Fibroblast of skin of right biceps (primary cell): ENCODE measurements at regions not wholly inside any gene's neighbourhood (a gene's known extent, or its start where the extent isn't known, plus 50 kb on each side); places are given as distances from the start of the nearest gene placed in this dataset.

ENCODE experiments used
- DNase-seq: peaks from one replicate; pipeline ENCODE4 v3.0.0-alpha.2; 2013

- peak; percentile 93 for DNase-seq
Observed at GRCh38 chr2:188853307-188853706, 120.9 kb upstream of the COL3A1 start.

GRCh38 chr2:188865681-188866080 lies 108.5 kb upstream of the COL3A1 start:
- peak; percentile 26 for DNase-seq

GRCh38 chr2:188869550-188869949 lies 104.6 kb upstream of the COL3A1 start:
- DNase-seq: peak; percentile 73

GRCh38 chr2:188870289-188870688 lies 103.9 kb upstream of the COL3A1 start:
- peak; percentile 95 for DNase-seq

GRCh38 chr2:188875104-188875503 lies 99.1 kb upstream of the COL3A1 start:
- no peak for DNase-seq

- DNase-seq: peak; percentile 26
Observed at GRCh38 chr2:188878716-188879115, 95.5 kb upstream of the COL3A1 start.

GRCh38 chr2:188880740-188881139 lies 93.4 kb upstream of the COL3A1 start:
- peak; percentile 1 for DNase-seq

GRCh38 chr2:188881434-188881833 lies 92.7 kb upstream of the COL3A1 start:
- DNase-seq: no peak

GRCh38 chr2:188884046-188884445 lies 90.1 kb upstream of the COL3A1 start:
- DNase-seq: peak; percentile 72

- DNase-seq: peak; percentile 17
Observed at GRCh38 chr2:188884517-188884916, 89.7 kb upstream of the COL3A1 start.

- no peak for DNase-seq
Observed at GRCh38 chr2:188889187-188889586, 85.0 kb upstream of the COL3A1 start.

GRCh38 chr2:188890755-188891154 lies 83.4 kb upstream of the COL3A1 start:
- DNase-seq: no peak

GRCh38 chr2:188892636-188893035 lies 81.5 kb upstream of the COL3A1 start:
- peak; percentile 17 for DNase-seq

GRCh38 chr2:188893972-188894371 lies 80.2 kb upstream of the COL3A1 start:
- DNase-seq: no peak

- no peak for DNase-seq
Observed at GRCh38 chr2:188894979-188895378, 79.2 kb upstream of the COL3A1 start.

- DNase-seq: peak; percentile 38
Observed at GRCh38 chr2:188897096-188897495, 77.1 kb upstream of the COL3A1 start.

- peak; percentile 67 for DNase-seq
Observed at GRCh38 chr2:188898261-188898660, 75.9 kb upstream of the COL3A1 start.

- DNase-seq: peak; percentile 67
Observed at GRCh38 chr2:188902901-188903491, 71.2 kb upstream of the COL3A1 start.

- DNase-seq: no peak
Observed at GRCh38 chr2:188903740-188904139, 70.4 kb upstream of the COL3A1 start.

GRCh38 chr2:188909036-188909435 lies 65.1 kb upstream of the COL3A1 start:
- DNase-seq: peak; percentile 30

GRCh38 chr2:188916736-188917135 lies 57.4 kb upstream of the COL3A1 start:
- DNase-seq: no peak

- DNase-seq: no peak
Observed at GRCh38 chr2:188917632-188918031, 56.5 kb upstream of the COL3A1 start.

- no peak for DNase-seq
Observed at GRCh38 chr2:188919824-188920223, 54.3 kb upstream of the COL3A1 start.

- no peak for DNase-seq
Observed at GRCh38 chr2:188922191-188922590, 52.0 kb upstream of the COL3A1 start.
